ENCODE measurements at regions not wholly inside any gene's neighbourhood (a gene's known extent, or its start where the extent isn't known, plus 50 kb on each side); places are given as distances from the start of the nearest gene placed in this dataset.

GRCh38 chr2:30375915-30376314 lies 71.1 kb upstream of the LCLAT1 start:
- no peak for TF ChIP-seq CTCF (IDR thresholded peaks at IDR 0.05)
- TF ChIP-seq EP300 (IDR thresholded peaks at IDR 0.05): no peak

Measured in upper lobe of left lung (tissue), 4 donors.